ENCODE measurements at regions not wholly inside any gene's neighbourhood (a gene's known extent, or its start where the extent isn't known, plus 50 kb on each side); places are given as distances from the start of the nearest gene placed in this dataset.

GRCh38 chr12:27907766-27908165 lies 64.8 kb downstream of the PTHLH start:
- no peak for DNase-seq (ENCODE audit: low spot score)

GRCh38 chr12:27906658-27907473 lies 65.7 kb downstream of the PTHLH start:
- DNase-seq (ENCODE audit: low spot score): no peak
- in situ Hi-C loops (cut with HindIII; ENCODE audit: low sequenced_read_pairs): no loop called here

More at GRCh38 chr12:27907766-27908165, 64.8 kb downstream of the PTHLH start:
- in situ Hi-C loops (cut with HindIII; ENCODE audit: low sequenced_read_pairs): no loop called here

GRCh38 chr12:27906127-27906500 lies 66.4 kb downstream of the PTHLH start:
- DNase-seq (ENCODE audit: low spot score): no peak
- in situ Hi-C loops (cut with HindIII; ENCODE audit: low sequenced_read_pairs): no loop called here

- in situ Hi-C loops (cut with HindIII; ENCODE audit: low sequenced_read_pairs): no loop called here
- no peak for DNase-seq (ENCODE audit: low spot score)
Observed at GRCh38 chr12:27905285-27906126, 67.0 kb downstream of the PTHLH start.

GRCh38 chr12:27902651-27903050 lies 69.9 kb downstream of the PTHLH start:
- DNase-seq (ENCODE audit: low spot score): no peak
- in situ Hi-C loops (cut with HindIII; ENCODE audit: low sequenced_read_pairs): no loop called here

- no peak for DNase-seq (ENCODE audit: low spot score)
- in situ Hi-C loops (cut with HindIII; ENCODE audit: low sequenced_read_pairs): no loop called here
Observed at GRCh38 chr12:27901959-27902358, 70.6 kb downstream of the PTHLH start.

GRCh38 chr12:27900920-27901879 lies 71.3 kb downstream of the PTHLH start:
- in situ Hi-C loops (cut with HindIII; ENCODE audit: low sequenced_read_pairs): no loop called here
- DNase-seq (ENCODE audit: low spot score): no peak

- in situ Hi-C loops (cut with HindIII; ENCODE audit: low sequenced_read_pairs): no loop called here
- DNase-seq (ENCODE audit: low spot score): no peak
Observed at GRCh38 chr12:27899151-27899661, 73.3 kb downstream of the PTHLH start.

GRCh38 chr12:27898022-27898421 lies 74.5 kb downstream of the PTHLH start:
- in situ Hi-C loops (cut with HindIII; ENCODE audit: low sequenced_read_pairs): no loop called here

GRCh38 chr12:27896419-27896990 lies 76.0 kb downstream of the PTHLH start:
- in situ Hi-C loops (cut with HindIII; ENCODE audit: low sequenced_read_pairs): no loop called here
- DNase-seq (ENCODE audit: low spot score): no peak

More at GRCh38 chr12:27898022-27898421, 74.5 kb downstream of the PTHLH start:
- DNase-seq (ENCODE audit: low spot score): no peak

- DNase-seq (ENCODE audit: low spot score): no peak
Observed at GRCh38 chr12:27894309-27894708, 78.2 kb downstream of the PTHLH start.

GRCh38 chr12:27879708-27880107 lies 92.8 kb downstream of the PTHLH start:
- no peak for DNase-seq (ENCODE audit: low spot score)
- in situ Hi-C loops (cut with HindIII; ENCODE audit: low sequenced_read_pairs): no loop called here

More at GRCh38 chr12:27894309-27894708, 78.2 kb downstream of the PTHLH start:
- in situ Hi-C loops (cut with HindIII; ENCODE audit: low sequenced_read_pairs): no loop called here

GRCh38 chr12:27875677-27876076 lies 95.6 kb upstream of the MANSC4 start:
- in situ Hi-C loops (cut with HindIII; ENCODE audit: low sequenced_read_pairs): no loop called here
- DNase-seq (ENCODE audit: low spot score): no peak

- in situ Hi-C loops (cut with HindIII; ENCODE audit: low sequenced_read_pairs): no loop called here
- DNase-seq (ENCODE audit: low spot score): no peak
Observed at GRCh38 chr12:27873010-27873409, 93.0 kb upstream of the MANSC4 start.

GRCh38 chr12:27871946-27872345 lies 91.9 kb upstream of the MANSC4 start:
- in situ Hi-C loops (cut with HindIII; ENCODE audit: low sequenced_read_pairs): no loop called here
- DNase-seq (ENCODE audit: low spot score): no peak

- no peak for DNase-seq (ENCODE audit: low spot score)
- in situ Hi-C loops (cut with HindIII; ENCODE audit: low sequenced_read_pairs): no loop called here
Observed at GRCh38 chr12:27870939-27871338, 90.9 kb upstream of the MANSC4 start.

GRCh38 chr12:27869567-27869966 lies 89.5 kb upstream of the MANSC4 start:
- peak; percentile 97 for DNase-seq (ENCODE audit: low spot score)
- in situ Hi-C loops (cut with HindIII; ENCODE audit: low sequenced_read_pairs): no loop called here

GRCh38 chr12:27868139-27868538 lies 88.1 kb upstream of the MANSC4 start:
- in situ Hi-C loops (cut with HindIII; ENCODE audit: low sequenced_read_pairs): no loop called here
- no peak for DNase-seq (ENCODE audit: low spot score)

Measured in G401 (cell line).